ENCODE measurements at regions not wholly inside any gene's neighbourhood (a gene's known extent, or its start where the extent isn't known, plus 50 kb on each side); places are given as distances from the start of the nearest gene placed in this dataset.

DNA sequence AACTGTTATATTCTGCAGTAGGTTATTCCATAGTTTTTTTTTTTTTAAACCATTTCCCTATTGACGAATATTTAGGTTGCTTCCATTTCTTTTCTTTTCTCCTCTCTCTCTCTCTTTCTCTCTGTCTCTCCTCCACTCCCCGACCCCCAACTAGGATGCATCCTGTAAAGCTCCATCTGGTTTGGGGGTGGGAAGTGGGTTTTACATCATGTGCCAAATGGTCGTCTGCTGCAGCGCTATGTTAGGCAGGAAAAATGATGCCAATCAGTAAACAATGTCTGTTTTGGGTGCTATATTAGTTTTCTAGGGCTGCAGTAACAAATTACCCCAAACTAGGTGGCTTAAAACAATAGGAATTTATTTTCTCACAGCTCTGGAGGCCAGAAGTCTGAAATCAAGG lies 465.0 kb downstream of the AACS start (continued):
- TF ChIP-seq RXRA (IDR thresholded peaks at IDR 0.05; ENCODE audit: insufficient read depth, low read depth, low read length): no peak
- no peak for TF ChIP-seq SIX5 (IDR thresholded peaks at IDR 0.05; ENCODE audit: low read depth, low read length)
- TF ChIP-seq, protein P1, sequence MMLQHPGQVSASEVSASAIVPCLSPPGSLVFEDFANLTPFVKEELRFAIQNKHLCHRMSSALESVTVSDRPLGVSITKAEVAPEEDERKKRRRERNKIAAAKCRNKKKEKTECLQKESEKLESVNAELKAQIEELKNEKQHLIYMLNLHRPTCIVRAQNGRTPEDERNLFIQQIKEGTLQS (IDR thresholded peaks at IDR 0.05; ENCODE audit: insufficient read depth, low read depth, low read length): no peak
- TF ChIP-seq, protein P2, sequence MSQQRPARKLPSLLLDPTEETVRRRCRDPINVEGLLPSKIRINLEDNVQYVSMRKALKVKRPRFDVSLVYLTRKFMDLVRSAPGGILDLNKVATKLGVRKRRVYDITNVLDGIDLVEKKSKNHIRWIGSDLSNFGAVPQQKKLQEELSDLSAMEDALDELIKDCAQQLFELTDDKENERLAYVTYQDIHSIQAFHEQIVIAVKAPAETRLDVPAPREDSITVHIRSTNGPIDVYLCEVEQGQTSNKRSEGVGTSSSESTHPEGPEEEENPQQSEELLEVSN (IDR thresholded peaks at IDR 0.05): no peak
- TF ChIP-seq GABPA (IDR thresholded peaks at IDR 0.05; ENCODE audit: borderline replicate concordance, insufficient read depth, low read length): no peak
